ENCODE measurements at regions not wholly inside any gene's neighbourhood (a gene's known extent, or its start where the extent isn't known, plus 50 kb on each side); places are given as distances from the start of the nearest gene placed in this dataset.
A peak's percentile ranks its signal among the peaks of the same experiment; 100 is the strongest.

- TF ChIP-seq CTCF (conservative IDR thresholded peaks at IDR 0.05; ENCODE audit: low read length): no peak
- no peak overlapping the region for H3K4me3 ChIP-seq (ENCODE audit: low read length)
- DNase-seq (ENCODE audit: low read depth): peak; percentile 47
These were observed 172.5 kb downstream of the SH2D1A start for GRCh38 chrX:124518885-124519284.

GRCh38 chrX:124524852-124525251, 178.5 kb downstream of the SH2D1A start:
- no peak for TF ChIP-seq CTCF (conservative IDR thresholded peaks at IDR 0.05; ENCODE audit: low read length)
- no peak for DNase-seq (ENCODE audit: low read depth)
- H3K4me3 ChIP-seq (ENCODE audit: low read length): no peak overlapping the region

- no peak overlapping the region for H3K4me3 ChIP-seq (ENCODE audit: low read length)
- DNase-seq (ENCODE audit: low read depth): no peak
- no peak for TF ChIP-seq CTCF (conservative IDR thresholded peaks at IDR 0.05; ENCODE audit: low read length)
These were observed 183.4 kb downstream of the SH2D1A start for GRCh38 chrX:124529786-124530185.

GRCh38 chrX:124530803-124531202, 184.4 kb downstream of the SH2D1A start:
- H3K4me3 ChIP-seq (ENCODE audit: low read length): no peak overlapping the region
- TF ChIP-seq CTCF (conservative IDR thresholded peaks at IDR 0.05; ENCODE audit: low read length): no peak
- DNase-seq (ENCODE audit: low read depth): no peak

- no peak for DNase-seq (ENCODE audit: low read depth)
- no peak overlapping the region for H3K4me3 ChIP-seq (ENCODE audit: low read length)
- no peak for TF ChIP-seq CTCF (conservative IDR thresholded peaks at IDR 0.05; ENCODE audit: low read length)
These were observed 188.2 kb downstream of the SH2D1A start for GRCh38 chrX:124534536-124534935.

GRCh38 chrX:124540474-124540873, 194.1 kb downstream of the SH2D1A start:
- no peak overlapping the region for H3K4me3 ChIP-seq (ENCODE audit: low read length)
- DNase-seq (ENCODE audit: low read depth): no peak
- TF ChIP-seq CTCF (conservative IDR thresholded peaks at IDR 0.05; ENCODE audit: low read length): no peak

GRCh38 chrX:124548571-124548970, 202.2 kb downstream of the SH2D1A start:
- no peak for TF ChIP-seq CTCF (conservative IDR thresholded peaks at IDR 0.05; ENCODE audit: low read length)
- H3K4me3 ChIP-seq (ENCODE audit: low read length): no peak overlapping the region
- DNase-seq (ENCODE audit: low read depth): no peak
